ENCODE measurements at regions not wholly inside any gene's neighbourhood (a gene's known extent, or its start where the extent isn't known, plus 50 kb on each side); places are given as distances from the start of the nearest gene placed in this dataset.

DNA sequence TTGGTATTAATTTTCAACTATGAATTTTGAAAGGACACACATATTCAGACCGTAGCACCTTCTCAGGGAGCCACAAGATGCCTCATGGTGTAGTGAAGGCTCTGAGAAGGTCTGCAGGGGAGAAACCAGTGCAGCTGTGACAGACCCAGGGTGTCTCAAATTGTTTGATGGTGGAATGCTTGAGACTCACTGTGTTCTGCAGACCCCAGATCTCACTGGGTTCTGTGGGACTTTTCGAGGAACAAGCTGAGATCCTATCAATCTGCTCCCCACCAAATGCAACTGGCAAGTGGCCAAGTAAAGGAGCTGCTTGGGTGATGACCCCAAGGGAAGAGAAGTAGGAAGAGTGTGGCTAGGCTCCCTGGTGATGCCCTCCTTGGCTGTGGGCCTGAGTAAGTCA is 130.5 kb upstream of the UNC5B start:
- DNase-seq (ENCODE audit: low read depth): no peak
- TF ChIP-seq, protein P1, sequence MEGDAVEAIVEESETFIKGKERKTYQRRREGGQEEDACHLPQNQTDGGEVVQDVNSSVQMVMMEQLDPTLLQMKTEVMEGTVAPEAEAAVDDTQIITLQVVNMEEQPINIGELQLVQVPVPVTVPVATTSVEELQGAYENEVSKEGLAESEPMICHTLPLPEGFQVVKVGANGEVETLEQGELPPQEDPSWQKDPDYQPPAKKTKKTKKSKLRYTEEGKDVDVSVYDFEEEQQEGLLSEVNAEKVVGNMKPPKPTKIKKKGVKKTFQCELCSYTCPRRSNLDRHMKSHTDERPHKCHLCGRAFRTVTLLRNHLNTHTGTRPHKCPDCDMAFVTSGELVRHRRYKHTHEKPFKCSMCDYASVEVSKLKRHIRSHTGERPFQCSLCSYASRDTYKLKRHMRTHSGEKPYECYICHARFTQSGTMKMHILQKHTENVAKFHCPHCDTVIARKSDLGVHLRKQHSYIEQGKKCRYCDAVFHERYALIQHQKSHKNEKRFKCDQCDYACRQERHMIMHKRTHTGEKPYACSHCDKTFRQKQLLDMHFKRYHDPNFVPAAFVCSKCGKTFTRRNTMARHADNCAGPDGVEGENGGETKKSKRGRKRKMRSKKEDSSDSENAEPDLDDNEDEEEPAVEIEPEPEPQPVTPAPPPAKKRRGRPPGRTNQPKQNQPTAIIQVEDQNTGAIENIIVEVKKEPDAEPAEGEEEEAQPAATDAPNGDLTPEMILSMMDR (conservative IDR thresholded peaks at IDR 0.05; ENCODE audit: low read depth, low read length): no peak
- H3K4me3 ChIP-seq (ENCODE audit: low read length): no peak overlapping the region

GRCh38 chr10:71082960-71083715 is 129.2 kb upstream of the UNC5B start:
- TF ChIP-seq, protein P1 (conservative IDR thresholded peaks at IDR 0.05; ENCODE audit: low read depth, low read length): no peak
- no peak for DNase-seq (ENCODE audit: low read depth)
- H3K4me3 ChIP-seq (ENCODE audit: low read length): no peak overlapping the region

DNA sequence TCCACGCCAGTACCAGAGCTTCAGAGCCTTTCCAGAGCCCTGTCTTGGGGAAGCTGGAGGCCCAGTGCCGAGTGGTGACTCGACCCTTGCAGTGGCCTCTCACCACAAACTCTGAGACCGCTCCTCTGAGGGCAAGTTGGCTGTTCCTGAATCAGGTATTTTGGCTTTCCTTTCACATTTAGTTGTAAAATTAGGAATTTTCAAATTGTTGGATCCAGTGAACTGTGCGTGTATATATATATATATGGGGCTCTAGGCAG is 128.7 kb upstream of the UNC5B start:
- no peak for DNase-seq (ENCODE audit: low read depth)
- TF ChIP-seq, protein P1 (conservative IDR thresholded peaks at IDR 0.05; ENCODE audit: low read depth, low read length): no peak
- H3K4me3 ChIP-seq (ENCODE audit: low read length): no peak overlapping the region

GRCh38 chr10:71084061-71084817 is 128.1 kb upstream of the UNC5B start:
- DNase-seq (ENCODE audit: low read depth): no peak
- TF ChIP-seq, protein P1 (conservative IDR thresholded peaks at IDR 0.05; ENCODE audit: low read depth, low read length): no peak
- H3K4me3 ChIP-seq (ENCODE audit: low read length): no peak overlapping the region

- no peak for DNase-seq (ENCODE audit: low read depth)
- TF ChIP-seq, protein P1 (conservative IDR thresholded peaks at IDR 0.05; ENCODE audit: low read depth, low read length): no peak
- H3K4me3 ChIP-seq (ENCODE audit: low read length): no peak overlapping the region
Measured at GRCh38 chr10:71084818-71085126, 127.6 kb upstream of the UNC5B start.

GRCh38 chr10:71085689-71086438 is 126.5 kb upstream of the UNC5B start:
- H3K4me3 ChIP-seq (ENCODE audit: low read length): no peak overlapping the region
- DNase-seq (ENCODE audit: low read depth): no peak

More at GRCh38 chr10:71085689-71086438, 126.5 kb upstream of the UNC5B start:
- TF ChIP-seq, protein P1 (conservative IDR thresholded peaks at IDR 0.05; ENCODE audit: low read depth, low read length): no peak

Measured in retinal pigment epithelial cell (primary cell).